GM19351 (cell line): ENCODE measurements at regions not wholly inside any gene's neighbourhood (a gene's known extent, or its start where the extent isn't known, plus 50 kb on each side); places are given as distances from the start of the nearest gene placed in this dataset.
"Not testable (repeated sequence)": the region's sequence is repeated elsewhere in the genome, so short reads cannot be mapped to it uniquely, and the experiment has no call there.

ENCODE experiments used
- ATAC-seq: cut with Tn5 transposase; IDR thresholded peaks from one replicate; pipeline ENCODE4 v1.9.1; 2021; ENCODE audit warnings: mild to moderate bottlenecking, moderate library complexity; ENCODE audit not compliant: unreplicated experiment

- ATAC-seq = no peak
Measured at GRCh38 chr4:67333664-67334063, 211.6 kb downstream of the CENPC start.

- peak; percentile 99 for ATAC-seq
Measured at GRCh38 chr4:67332627-67333026, 212.7 kb downstream of the CENPC start.

GRCh38 chr4:67328393-67328792 is 216.9 kb downstream of the CENPC start:
- no peak for ATAC-seq

GRCh38 chr4:67328018-67328278 is 217.4 kb downstream of the CENPC start:
- ATAC-seq = no peak

DNA sequence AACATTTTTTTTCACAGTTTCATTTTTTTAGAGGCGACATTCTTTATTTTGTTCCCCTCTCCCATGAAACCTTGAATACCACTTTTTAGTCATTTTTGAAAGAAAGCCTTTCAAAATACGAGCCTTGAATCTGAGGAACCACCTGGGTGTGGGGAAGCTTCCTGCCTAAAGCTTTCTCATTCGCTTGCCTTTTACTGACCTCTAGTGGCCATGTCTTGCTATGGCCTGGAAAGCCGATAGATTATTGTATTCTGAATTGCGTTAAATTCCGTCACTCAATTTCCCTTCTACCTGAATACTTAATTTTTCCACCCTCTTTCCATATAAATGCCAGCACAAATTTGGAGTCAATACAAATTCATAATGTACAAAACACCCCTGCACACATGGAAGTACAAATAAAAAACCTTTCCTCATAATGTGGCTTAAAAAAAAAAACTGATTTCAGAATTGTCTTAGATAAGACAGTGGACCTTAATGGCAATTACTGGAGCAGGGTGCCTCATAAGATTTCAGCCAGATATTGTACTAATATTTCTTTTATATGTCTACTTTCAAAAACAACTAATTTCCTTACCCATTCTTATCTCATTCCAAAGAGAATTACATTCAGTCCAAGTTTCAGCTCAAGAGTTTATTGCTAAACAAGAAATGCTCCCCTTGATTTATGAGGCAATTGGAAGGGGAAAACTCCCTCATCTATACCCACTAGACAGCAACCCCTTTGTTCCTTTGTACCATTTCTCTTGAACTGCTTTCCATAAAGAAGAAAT is 217.9 kb downstream of the CENPC start:
- peak; percentile 99 for ATAC-seq

DNA sequence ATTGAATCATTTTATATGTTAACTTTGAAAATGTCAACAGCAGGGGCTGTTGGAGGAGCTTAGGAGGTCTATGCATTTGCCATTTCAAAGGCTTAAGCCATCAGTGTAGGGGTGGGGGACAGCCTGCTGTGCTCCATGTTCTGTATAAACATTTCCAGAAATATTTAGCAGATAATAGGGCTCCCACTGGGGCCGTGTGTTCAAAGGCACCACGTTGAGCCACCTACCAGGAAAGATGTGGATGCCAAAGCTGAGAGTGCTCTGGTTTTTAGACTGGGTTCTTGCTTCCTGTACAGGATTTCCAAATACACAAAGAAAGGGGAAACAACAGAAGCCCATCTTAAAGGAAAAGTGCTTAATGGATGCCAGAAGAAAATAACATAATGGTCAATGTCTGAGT is 219.5 kb downstream of the CENPC start:
- ATAC-seq = no peak

GRCh38 chr4:67320645-67321044 is 224.7 kb downstream of the CENPC start:
- no peak for ATAC-seq

DNA sequence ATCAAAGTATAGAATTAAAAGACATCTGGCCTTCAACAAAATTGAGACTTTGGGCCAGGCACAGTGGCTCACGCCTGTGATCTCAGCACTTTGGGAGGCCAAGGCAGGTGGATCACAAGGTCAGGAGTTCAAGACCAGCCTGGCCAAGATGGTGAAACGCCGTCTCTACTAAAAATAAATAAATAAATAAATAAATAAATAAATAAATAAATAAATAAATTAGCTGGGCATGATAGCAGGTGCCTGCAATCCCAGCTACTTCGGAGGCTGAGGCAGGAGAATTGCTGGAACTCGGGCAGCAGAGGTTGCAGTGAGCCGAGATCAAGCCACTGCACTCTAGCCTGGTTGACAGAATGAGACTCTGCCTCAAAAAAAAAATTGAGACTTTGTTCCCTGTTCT is 225.7 kb downstream of the CENPC start:
- ATAC-seq = not testable (repeated sequence)

DNA sequence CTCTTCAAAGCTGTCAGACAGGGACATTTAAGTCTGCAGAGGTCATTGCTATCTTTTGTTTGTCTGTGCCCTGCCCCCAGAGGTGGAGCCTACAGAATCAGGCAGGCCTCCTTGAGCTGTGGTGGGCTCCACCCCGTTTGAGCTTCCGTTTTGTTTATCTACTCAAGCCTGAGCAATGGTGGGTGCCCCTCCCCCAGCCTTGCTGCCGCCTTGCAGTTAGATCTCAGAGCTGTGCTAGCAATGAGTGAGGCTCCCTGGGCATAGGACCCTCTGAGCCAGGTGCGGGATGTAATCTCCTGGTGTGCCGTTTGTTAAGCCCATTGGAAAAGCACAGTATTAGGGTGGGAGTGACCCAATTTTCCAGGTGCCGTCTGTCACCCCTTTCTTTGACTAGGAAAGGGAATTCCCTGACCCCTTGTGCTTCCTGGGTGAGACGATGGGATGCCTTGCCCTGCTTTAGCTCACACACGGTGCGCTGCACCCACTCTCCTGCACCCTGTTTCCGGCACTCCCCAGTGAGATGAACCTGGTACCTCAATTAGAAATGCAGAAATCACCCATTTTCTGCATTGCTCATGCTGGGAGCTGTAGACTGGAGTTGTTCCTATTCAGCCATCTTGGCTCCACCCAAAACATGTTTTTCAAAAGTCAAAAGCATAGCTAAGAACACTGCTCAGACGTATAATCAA is 244.7 kb downstream of the CENPC start:
- ATAC-seq = not testable (repeated sequence)

DNA sequence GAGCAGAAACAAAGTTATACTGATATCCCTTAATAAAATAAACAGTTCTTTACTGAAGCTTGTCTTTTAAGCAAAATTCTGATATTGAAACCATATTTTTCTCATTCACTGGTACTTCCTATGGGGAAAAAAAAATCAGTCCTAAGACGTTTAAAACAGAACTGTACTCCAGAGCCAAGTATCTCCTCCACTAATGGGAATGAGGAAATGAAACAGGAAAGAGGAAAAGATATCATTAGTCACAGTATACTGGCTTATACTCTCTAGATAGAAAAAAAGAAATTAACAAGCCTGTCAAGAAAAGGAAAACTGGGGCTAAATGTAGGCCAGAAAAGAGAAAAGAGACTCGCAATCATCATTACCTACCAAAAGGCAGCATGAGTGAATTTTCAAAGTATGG is 252.7 kb downstream of the CENPC start:
- no peak for ATAC-seq

DNA sequence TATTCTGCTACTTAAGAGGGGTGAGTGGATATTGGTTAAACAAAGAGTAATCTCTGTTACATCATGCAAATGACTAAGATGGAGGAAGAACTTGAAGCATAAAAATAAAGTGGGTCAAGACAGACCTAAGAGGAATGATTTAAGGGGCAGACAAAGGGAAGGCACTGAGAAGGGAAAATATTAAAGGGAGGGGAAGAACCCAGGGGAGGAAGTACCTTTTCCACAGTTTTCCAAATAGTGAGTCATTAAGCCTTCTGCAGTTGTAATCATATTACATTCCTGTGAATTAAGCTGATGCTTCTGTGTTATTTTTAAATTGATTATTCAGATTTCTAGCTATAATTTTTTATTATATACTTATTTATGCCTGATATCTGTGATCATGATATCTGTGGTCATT is 253.3 kb downstream of the CENPC start:
- ATAC-seq = no peak

GRCh38 chr4:67291644-67292043 is 253.7 kb downstream of the CENPC start:
- ATAC-seq = no peak

DNA sequence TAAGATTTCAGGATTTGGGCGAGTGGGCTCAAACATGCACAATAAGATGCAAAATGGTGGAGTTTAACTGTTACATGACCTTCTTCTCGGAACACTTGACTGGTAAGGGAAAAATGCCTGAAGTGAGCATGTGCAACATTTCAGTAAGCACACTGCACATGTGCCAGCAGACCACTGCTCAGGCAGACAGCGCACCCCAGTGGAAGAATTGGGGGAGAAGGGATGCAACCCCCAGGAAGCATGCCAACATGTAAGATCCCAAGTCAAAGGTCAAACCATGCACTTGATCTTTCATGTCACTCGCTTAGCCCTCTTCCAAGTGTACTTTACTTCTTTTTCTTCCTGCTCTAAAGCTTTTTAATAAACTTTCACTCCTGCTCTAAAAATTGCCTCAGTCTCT is 256.3 kb downstream of the CENPC start:
- peak; percentile 82 for ATAC-seq

GRCh38 chr4:67286724-67287123 is 258.6 kb downstream of the CENPC start:
- no peak for ATAC-seq

GRCh38 chr4:67282749-67283148 is 262.6 kb downstream of the CENPC start:
- ATAC-seq = no peak

GRCh38 chr4:67275179-67275750 is 270.0 kb downstream of the CENPC start:
- ATAC-seq = no peak

- not testable (repeated sequence) for ATAC-seq
Measured at GRCh38 chr4:67274671-67275070, 270.6 kb downstream of the CENPC start.

DNA sequence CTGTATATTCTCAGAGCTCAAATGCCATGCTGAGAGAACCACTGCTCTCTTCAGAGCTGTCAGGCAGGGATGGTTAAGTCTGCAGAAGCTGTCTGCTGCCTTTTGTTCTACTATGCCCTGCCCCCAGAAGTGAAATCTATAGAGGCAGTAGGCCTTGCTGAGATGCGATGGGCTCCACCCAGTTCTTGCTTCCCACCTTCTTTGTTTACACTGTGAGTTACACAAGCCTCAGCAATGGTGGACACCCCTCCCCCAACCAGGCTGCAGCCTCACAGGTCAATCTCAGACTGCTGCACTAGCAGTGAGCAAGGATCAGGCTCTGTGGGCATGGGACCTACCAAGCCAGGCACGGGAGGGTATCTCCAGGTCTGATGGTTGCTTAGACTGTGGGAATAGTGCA is 271.6 kb downstream of the CENPC start:
- ATAC-seq = no peak

DNA sequence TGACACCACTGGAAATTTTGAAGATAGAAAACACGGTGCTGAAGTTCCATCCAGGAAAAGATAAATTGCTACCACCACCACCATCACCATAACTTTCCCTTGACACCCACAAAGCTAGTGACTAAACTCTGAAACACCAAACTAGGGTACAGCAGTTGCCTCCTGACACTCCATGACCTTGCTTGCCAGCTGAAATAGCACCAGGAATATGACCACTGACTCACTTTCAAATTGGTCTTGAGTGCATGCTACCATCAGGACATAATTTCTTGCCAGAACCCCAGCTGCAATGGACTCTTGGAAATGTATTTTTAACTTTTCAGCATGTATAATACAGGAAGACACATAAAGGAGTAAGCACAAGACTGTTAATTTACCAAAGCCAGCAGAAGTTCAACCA is 283.3 kb downstream of the CENPC start:
- ATAC-seq = no peak

- ATAC-seq = no peak
Measured at GRCh38 chr4:67256388-67257043, 288.8 kb downstream of the CENPC start.

- peak; percentile 66 for ATAC-seq
Measured at GRCh38 chr4:67250131-67250896, 295.0 kb downstream of the CENPC start.
